ENCODE measurements at regions not wholly inside any gene's neighbourhood (a gene's known extent, or its start where the extent isn't known, plus 50 kb on each side); places are given as distances from the start of the nearest gene placed in this dataset.

GRCh38 chr6:168242940-168243225 lies 76.7 kb downstream of the DACT2 start:
- TF ChIP-seq ARHGAP35 (IDR thresholded peaks at IDR 0.05; ENCODE audit: partially characterized antibody) (no peak), MAX (CRISPR knock-in tag; IDR thresholded peaks at IDR 0.05) (no peak), E2F8 (IDR thresholded peaks at IDR 0.05; ENCODE audit: low read depth, partially characterized antibody) (no peak)
